Esophagus mucosa (tissue), 1 donor: ENCODE measurements at regions not wholly inside any gene's neighbourhood (a gene's known extent, or its start where the extent isn't known, plus 50 kb on each side); places are given as distances from the start of the nearest gene placed in this dataset.
"Not testable (repeated sequence)": the region's sequence is repeated elsewhere in the genome, so short reads cannot be mapped to it uniquely, and the experiment has no call there.

ENCODE experiments used
- ATAC-seq: fragments of 200-7000 bp; cut with Tn5 transposase; one replicate; pipeline ENCODE4 v1.9.1; 2020
- donor health status: DM: yes; HTN: yes; CAD: no.

GRCh38 chr21:25531538-25532250 lies 75.6 kb downstream of the MRPL39 start:
- ATAC-seq: not testable (repeated sequence)

- no peak for ATAC-seq
Measured at GRCh38 chr21:25528515-25528914, 78.8 kb downstream of the MRPL39 start.

GRCh38 chr21:25518491-25518911 lies 88.8 kb downstream of the MRPL39 start:
- ATAC-seq: no peak

GRCh38 chr21:25515484-25516405 lies 91.5 kb downstream of the MRPL39 start:
- no peak for ATAC-seq

- no peak for ATAC-seq
Measured at GRCh38 chr21:25513810-25514209, 93.5 kb downstream of the MRPL39 start.

GRCh38 chr21:25512095-25513081 lies 94.9 kb downstream of the MRPL39 start:
- no peak for ATAC-seq

GRCh38 chr21:25509862-25510261 lies 97.4 kb downstream of the MRPL39 start:
- no peak for ATAC-seq

GRCh38 chr21:25508364-25508763 lies 98.9 kb downstream of the MRPL39 start:
- ATAC-seq: no peak

- no peak for ATAC-seq
Measured at GRCh38 chr21:25507522-25507921, 99.8 kb downstream of the MRPL39 start.

- ATAC-seq: peak; percentile 71
Measured at GRCh38 chr21:25506887-25507286, 100.4 kb downstream of the MRPL39 start.

GRCh38 chr21:25506261-25506660 lies 101.0 kb downstream of the MRPL39 start:
- ATAC-seq: no peak

GRCh38 chr21:25503981-25504380 lies 103.3 kb downstream of the MRPL39 start:
- ATAC-seq: no peak

GRCh38 chr21:25501996-25502665 lies 105.2 kb downstream of the MRPL39 start:
- ATAC-seq: no peak

GRCh38 chr21:25501462-25501861 lies 105.8 kb downstream of the MRPL39 start:
- ATAC-seq: no peak

GRCh38 chr21:25500598-25500997 lies 106.7 kb downstream of the MRPL39 start:
- ATAC-seq: no peak

- ATAC-seq: no peak
Measured at GRCh38 chr21:25496825-25497482, 110.3 kb downstream of the MRPL39 start.

- ATAC-seq: no peak
Measured at GRCh38 chr21:25494804-25495203, 112.5 kb downstream of the MRPL39 start.

- no peak for ATAC-seq
Measured at GRCh38 chr21:25493722-25494121, 113.6 kb downstream of the MRPL39 start.

- ATAC-seq: no peak
Measured at GRCh38 chr21:25491267-25491666, 116.0 kb downstream of the MRPL39 start.

GRCh38 chr21:25490742-25491141 lies 116.5 kb downstream of the MRPL39 start:
- no peak for ATAC-seq

- no peak for ATAC-seq
Measured at GRCh38 chr21:25489673-25490072, 117.6 kb downstream of the MRPL39 start.
